ENCODE measurements at regions not wholly inside any gene's neighbourhood (a gene's known extent, or its start where the extent isn't known, plus 50 kb on each side); places are given as distances from the start of the nearest gene placed in this dataset.

DNA sequence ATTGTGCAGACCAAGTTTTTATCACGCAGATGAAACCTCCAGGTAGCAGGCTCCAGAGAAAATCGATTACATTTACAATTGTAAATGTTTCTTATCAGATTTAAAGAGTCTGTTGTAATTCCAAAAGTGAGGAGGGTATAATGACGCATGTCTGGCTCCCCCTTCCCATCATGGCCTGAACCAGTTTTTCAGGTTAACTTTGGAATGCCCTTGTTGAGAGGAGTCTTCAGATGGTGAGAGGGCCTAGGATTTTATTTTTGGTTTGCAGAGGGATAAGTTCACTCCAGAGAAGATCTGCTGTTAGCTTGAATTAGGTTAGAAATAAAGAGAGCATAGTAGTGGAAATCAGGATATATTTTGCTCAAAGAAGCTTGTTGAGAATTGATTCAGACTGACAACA is 1028.3 kb upstream of the B3GALT2 start:
- TF ChIP-seq CEBPB (IDR thresholded peaks at IDR 0.05) (no peak), KDM5A (IDR thresholded peaks at IDR 0.05) (no peak)
- TF ChIP-seq, protein P1, sequence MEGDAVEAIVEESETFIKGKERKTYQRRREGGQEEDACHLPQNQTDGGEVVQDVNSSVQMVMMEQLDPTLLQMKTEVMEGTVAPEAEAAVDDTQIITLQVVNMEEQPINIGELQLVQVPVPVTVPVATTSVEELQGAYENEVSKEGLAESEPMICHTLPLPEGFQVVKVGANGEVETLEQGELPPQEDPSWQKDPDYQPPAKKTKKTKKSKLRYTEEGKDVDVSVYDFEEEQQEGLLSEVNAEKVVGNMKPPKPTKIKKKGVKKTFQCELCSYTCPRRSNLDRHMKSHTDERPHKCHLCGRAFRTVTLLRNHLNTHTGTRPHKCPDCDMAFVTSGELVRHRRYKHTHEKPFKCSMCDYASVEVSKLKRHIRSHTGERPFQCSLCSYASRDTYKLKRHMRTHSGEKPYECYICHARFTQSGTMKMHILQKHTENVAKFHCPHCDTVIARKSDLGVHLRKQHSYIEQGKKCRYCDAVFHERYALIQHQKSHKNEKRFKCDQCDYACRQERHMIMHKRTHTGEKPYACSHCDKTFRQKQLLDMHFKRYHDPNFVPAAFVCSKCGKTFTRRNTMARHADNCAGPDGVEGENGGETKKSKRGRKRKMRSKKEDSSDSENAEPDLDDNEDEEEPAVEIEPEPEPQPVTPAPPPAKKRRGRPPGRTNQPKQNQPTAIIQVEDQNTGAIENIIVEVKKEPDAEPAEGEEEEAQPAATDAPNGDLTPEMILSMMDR (IDR thresholded peaks at IDR 0.05) = no peak

Data from A549 (cell line).